ENCODE measurements at regions not wholly inside any gene's neighbourhood (a gene's known extent, or its start where the extent isn't known, plus 50 kb on each side); places are given as distances from the start of the nearest gene placed in this dataset.

- no TSS peak for BruUV-seq (replicated peaks)
- TF ChIP-seq MYC (IDR thresholded peaks at IDR 0.05; ENCODE audit: low read depth, low read length): no peak
- Histone ChIP-seq H2AFZ (ENCODE audit: low read depth, low read length) (no peak overlapping the region), H3K4me2 (ENCODE audit: insufficient read depth, low read length) (no peak overlapping the region), H3K4me3 (replicated peaks in 1 of 3; ENCODE audit: insufficient read depth in 1 of 3, low read depth in 1 of 3, low read length in 3 of 3) (no peak overlapping the region), H3K9me1 (replicated peaks; ENCODE audit: control insufficient read depth, extremely low read depth, insufficient read depth, low read length) (no peaks in the 10 kb centered on the region), H3K36me3 (ENCODE audit: control insufficient read depth in 2 of 2, extremely low read depth in 1 of 2, insufficient read depth in 2 of 2, low read length in 2 of 2) (no peaks in the 10 kb centered on the region), H3K27me3 (ENCODE audit: control insufficient read depth in 2 of 2, insufficient read depth in 2 of 2, low read length in 2 of 2) (no peaks in the 10 kb centered on the region), H3K9me3 (replicated peaks; ENCODE audit: control insufficient read depth, insufficient read depth, low read length) (no peaks in the 10 kb centered on the region), H3K79me2 (ENCODE audit: control insufficient read depth, insufficient read depth, low read length) (no peaks in the 10 kb centered on the region), H3K27ac (ENCODE audit: insufficient read depth, low read depth, low read length) (no peak overlapping the region), H3K9ac (replicated peaks; ENCODE audit: extremely low read depth, insufficient read depth, low read length) (no peak overlapping the region), H3K4me1 (ENCODE audit: control insufficient read depth, extremely low read depth, insufficient read depth, low read length) (no peaks in the 10 kb centered on the region), H4K20me1 (replicated peaks; ENCODE audit: control insufficient read depth, extremely low read depth, insufficient read depth, low read length) (no peaks in the 10 kb centered on the region)
- FAIRE-seq (no peak), DNase-seq (ENCODE audit: low read depth, low spot score) (no peak)
- dilution Hi-C loops (cut with MboI; ENCODE audit: extremely low pct_ligation_motif_present, low sequenced_read_pairs): no loop called here
- ChIA-PET POLR2A (no interaction called here), CTCF (no interaction called here)
- intact Hi-C loops (cut with micrococcal nuclease): no loop called here
Measured at GRCh38 chr7:53740971-53741370, 705.5 kb downstream of the POM121L12 start.

GRCh38 chr7:53743697-53744402, 708.4 kb downstream of the POM121L12 start:
- ChIA-PET POLR2A (no interaction called here), CTCF (no interaction called here)
- H3K9me3 ChIP-seq (replicated peaks; ENCODE audit: control insufficient read depth, insufficient read depth, low read length): no peaks in the 10 kb centered on the region
- BruUV-seq (replicated peaks): no TSS peak
- DNase-seq (ENCODE audit: low read depth, low spot score) (no peak), FAIRE-seq (no peak)
- H3K9me1 ChIP-seq (replicated peaks; ENCODE audit: control insufficient read depth, extremely low read depth, insufficient read depth, low read length): no peaks in the 10 kb centered on the region
- H3K4me2 ChIP-seq (ENCODE audit: insufficient read depth, low read length): no peak overlapping the region
- H3K9ac ChIP-seq (replicated peaks; ENCODE audit: extremely low read depth, insufficient read depth, low read length): no peak overlapping the region
- TF ChIP-seq MYC (IDR thresholded peaks at IDR 0.05; ENCODE audit: low read depth, low read length) (no peak), POLR2A (IDR thresholded peaks at IDR 0.05; ENCODE audit: low read depth, low read length) (no peak), CTCF (IDR thresholded peaks at IDR 0.05; ENCODE audit: extremely low read depth in 1 of 2, insufficient read depth in 1 of 2, low read depth in 1 of 2, low read length in 2 of 2) (no peak), EZH2 (IDR thresholded peaks at IDR 0.05; ENCODE audit: borderline replicate concordance, low read depth, low read length, severe bottlenecking) (no peak), FOS (IDR thresholded peaks at IDR 0.05; ENCODE audit: borderline replicate concordance, insufficient read depth, low read length) (no peak), GATA2 (IDR thresholded peaks at IDR 0.05; ENCODE audit: insufficient read depth, insufficient read length, low read depth, low read length) (no peak), POLR2AphosphoS5 (IDR thresholded peaks at IDR 0.05; ENCODE audit: insufficient read depth, low read depth, low read length) (no peak), MAX (IDR thresholded peaks at IDR 0.05; ENCODE audit: insufficient read depth, insufficient read length) (no peak), JUN (IDR thresholded peaks at IDR 0.05; ENCODE audit: borderline replicate concordance, insufficient read depth, insufficient read length, low read depth) (no peak)
- H3K79me2 ChIP-seq (ENCODE audit: control insufficient read depth, insufficient read depth, low read length): no peaks in the 10 kb centered on the region
- H2AFZ ChIP-seq (ENCODE audit: low read depth, low read length): no peak overlapping the region
- H3K4me1 ChIP-seq (ENCODE audit: control insufficient read depth, extremely low read depth, insufficient read depth, low read length): no peaks in the 10 kb centered on the region
- no peaks in the 10 kb centered on the region for H4K20me1 ChIP-seq (replicated peaks; ENCODE audit: control insufficient read depth, extremely low read depth, insufficient read depth, low read length)
- no peaks in the 10 kb centered on the region for H3K27me3 ChIP-seq (ENCODE audit: control insufficient read depth in 2 of 2, insufficient read depth in 2 of 2, low read length in 2 of 2)
- dilution Hi-C loops (cut with MboI; ENCODE audit: extremely low pct_ligation_motif_present, low sequenced_read_pairs) (no loop called here), intact Hi-C loops (cut with micrococcal nuclease) (no loop called here)
- H3K27ac ChIP-seq (ENCODE audit: insufficient read depth, low read depth, low read length): no peak overlapping the region
- no peaks in the 10 kb centered on the region for H3K36me3 ChIP-seq (ENCODE audit: control insufficient read depth in 2 of 2, extremely low read depth in 1 of 2, insufficient read depth in 2 of 2, low read length in 2 of 2)
- H3K4me3 ChIP-seq (replicated peaks in 1 of 3; ENCODE audit: insufficient read depth in 1 of 3, low read depth in 1 of 3, low read length in 3 of 3): no peak overlapping the region

Data from endothelial cell of umbilical vein (primary cell).